SU-DHL-6 (cell line): ENCODE measurements at regions not wholly inside any gene's neighbourhood (a gene's known extent, or its start where the extent isn't known, plus 50 kb on each side); places are given as distances from the start of the nearest gene placed in this dataset.

Experiments
- H2AFZ ChIP-seq: fragments of 200-600 bp; sonication (generic); 2 replicates; pipeline ENCODE4 v1.6.1; 2014; ENCODE audit warnings: low read depth, mild to moderate bottlenecking, moderate library complexity, mixed read lengths, antibody characterized with exemption, low read length; ENCODE audit not compliant: severe bottlenecking
- H3F3A ChIP-seq: fragments of 200-600 bp; shearing (Covaris generic); 2 replicates; pipeline ENCODE4 v1.6.0; 2016; ENCODE audit warnings: antibody characterized with exemption, mild to moderate bottlenecking; ENCODE audit not compliant: insufficient read depth
- H3K27ac ChIP-seq: fragments of 200-600 bp; sonication (generic); 2 replicates; pipeline ENCODE4 v1.5.1; 2016; ENCODE audit warnings: low read depth, mild to moderate bottlenecking, low read length, moderate library complexity, mixed read lengths
- H3K27me3 ChIP-seq: fragments of 200-600 bp; sonication (generic), shearing (Covaris generic); 2 replicates; pipeline ENCODE4 v1.6.0; 2014; ENCODE audit warnings: mild to moderate bottlenecking, low read length
- H3K36me3 ChIP-seq: fragments of 200-600 bp; sonication (generic); 2 replicates; pipeline ENCODE4 v1.6.1; 2014; ENCODE audit warnings: mild to moderate bottlenecking, low read length, mixed read lengths
- H3K4me2 ChIP-seq: fragments of 300-600, 200-600 bp; shearing (Covaris generic), sonication (generic); 2 replicates; pipeline ENCODE4 v1.6.0; 2014; ENCODE audit warnings: low read length, low read depth, mild to moderate bottlenecking; ENCODE audit not compliant: poor library complexity, severe bottlenecking
- H3K4me3 ChIP-seq: fragments of 200-600 bp; sonication (generic); 2 replicates; pipeline ENCODE4 v1.5.1; 2014; ENCODE audit warnings: antibody characterized with exemption, low read length, mild to moderate bottlenecking, mixed read lengths; ENCODE audit not compliant: insufficient read depth, poor library complexity, severe bottlenecking
- H3K79me2 ChIP-seq: fragments of 200-600 bp; sonication (generic); 2 replicates; pipeline ENCODE4 v1.6.1; 2014; ENCODE audit warnings: mild to moderate bottlenecking, low read length, moderate library complexity; ENCODE audit not compliant: insufficient read depth
- H3K9ac ChIP-seq: fragments of 200-600 bp; sonication (generic); 2 replicates; pipeline ENCODE4 v1.7.0; 2014; ENCODE audit warnings: mild to moderate bottlenecking, low read length
- H3K9me2 ChIP-seq: fragments of 200-600 bp; sonication (generic); replicated peaks from 2 replicates; pipeline ENCODE4 v1.6.1; 2014; ENCODE audit warnings: low read length; ENCODE audit not compliant: insufficient read depth
- H3K9me3 ChIP-seq: fragments of 200-600 bp; sonication (generic); 2 replicates; pipeline ENCODE4 v1.6.1; 2014; ENCODE audit warnings: low read length, mixed read lengths; ENCODE audit not compliant: insufficient read depth
- H4K20me1 ChIP-seq: fragments of 200-600 bp; sonication (generic); 2 replicates; pipeline ENCODE4 v1.6.1; 2014; ENCODE audit warnings: low read depth, mild to moderate bottlenecking, antibody characterized with exemption, low read length, moderate library complexity, mixed read lengths
- CTCF ChIP-seq: fragments of 200-600 bp; sonication (generic); IDR thresholded peaks from one replicate; pipeline ENCODE4 v1.5.1; 2017; ENCODE audit warnings: antibody characterized with exemption, mild to moderate bottlenecking, low read length, moderate library complexity; ENCODE audit not compliant: insufficient read depth, poor library complexity, severe bottlenecking
- EZH2phosphoT487 ChIP-seq: fragments of 200-600 bp; sonication (generic), shearing (Covaris generic); conservative IDR thresholded peaks from 2 replicates; pipeline ENCODE4 v1.6.1; 2018; ENCODE audit warnings: mild to moderate bottlenecking, antibody characterized with exemption, low read length, moderate library complexity, mixed read lengths

- H2AFZ ChIP-seq, result no peak overlapping the region
- no peak for TF ChIP-seq EZH2phosphoT487
- TF ChIP-seq CTCF, result no peak
- no peaks in the 10 kb centered on the region for H3F3A ChIP-seq
- H3K9me3 ChIP-seq, result no peaks in the 10 kb centered on the region
- H3K36me3 ChIP-seq, result no peaks in the 10 kb centered on the region
- H3K4me2 ChIP-seq, result no peak overlapping the region
- no peak overlapping the region for H3K4me3 ChIP-seq
- no peaks in the 10 kb centered on the region; the same call in 1 of the 2 replicates for H3K9me2 ChIP-seq
- no peaks in the 10 kb centered on the region for H4K20me1 ChIP-seq
- H3K9ac ChIP-seq, result no peak overlapping the region
- no peaks in the 10 kb centered on the region for H3K27me3 ChIP-seq
- no peaks in the 10 kb centered on the region for H3K79me2 ChIP-seq
- H3K27ac ChIP-seq, result no peak overlapping the region
Measured at GRCh38 chr3:87461036-87461435, 184.7 kb upstream of the POU1F1 start.

DNA sequence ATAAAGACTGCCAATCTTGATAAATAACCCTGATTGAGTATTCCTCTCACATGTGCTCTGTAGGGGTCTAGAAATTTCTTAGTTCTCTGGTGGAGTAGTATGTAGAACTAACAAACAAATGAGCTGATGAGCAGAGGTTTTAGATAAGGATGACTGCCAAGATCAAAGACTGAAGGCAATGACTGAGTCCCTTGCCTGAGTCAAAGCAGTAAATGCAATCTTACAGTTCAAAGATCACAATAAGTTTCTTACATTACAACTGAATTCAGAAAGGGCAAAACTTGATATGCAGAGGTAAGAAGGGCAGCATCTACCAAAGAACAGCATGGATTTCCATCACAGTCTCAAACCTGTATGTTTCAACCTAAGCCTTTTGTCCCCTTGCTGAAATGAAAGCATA lies 172.2 kb upstream of the POU1F1 start:
- TF ChIP-seq CTCF (no peak), EZH2phosphoT487 (no peak)
- H3K4me3 ChIP-seq, result no peak overlapping the region
- no peaks in the 10 kb centered on the region for H3K27me3 ChIP-seq
- no peaks in the 10 kb centered on the region for H3K36me3 ChIP-seq
- H2AFZ ChIP-seq, result no peak overlapping the region
- H3K9ac ChIP-seq, result no peak overlapping the region
- no peak overlapping the region for H3K4me2 ChIP-seq
- no peaks in the 10 kb centered on the region for H3K9me3 ChIP-seq
- H4K20me1 ChIP-seq, result no peaks in the 10 kb centered on the region
- no peaks in the 10 kb centered on the region for H3K9me2 ChIP-seq
- no peaks in the 10 kb centered on the region for H3F3A ChIP-seq
- H3K79me2 ChIP-seq, result no peaks in the 10 kb centered on the region
- H3K27ac ChIP-seq, result no peak overlapping the region

DNA sequence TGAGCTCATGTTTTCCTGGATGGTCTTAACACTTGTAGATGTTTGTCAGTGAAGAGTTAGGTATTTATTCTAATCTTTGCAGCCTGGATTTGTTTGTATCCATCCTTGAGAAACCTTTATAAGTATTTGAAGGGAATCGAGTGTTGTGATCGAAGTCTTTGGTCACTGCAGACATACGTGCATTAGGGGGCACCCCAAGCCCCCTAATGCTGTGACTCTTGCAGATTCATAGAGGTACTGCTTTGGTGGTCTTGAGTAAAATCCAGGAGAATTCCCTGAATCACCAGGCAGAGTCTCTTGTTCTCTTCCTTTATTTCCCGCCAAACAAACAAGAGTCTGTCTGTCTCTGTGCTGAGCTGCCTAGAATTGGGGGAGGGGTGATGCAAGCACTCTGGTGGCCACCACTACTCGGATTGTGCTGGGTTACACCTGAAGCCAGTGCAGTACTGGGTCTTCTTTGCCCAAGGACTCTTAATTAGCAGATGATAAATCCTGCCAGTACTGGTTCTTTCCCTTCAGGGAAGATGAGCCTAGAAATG lies 170.5 kb upstream of the POU1F1 start:
- Histone ChIP-seq H3K27ac (no peak overlapping the region), H3K27me3 (no peaks in the 10 kb centered on the region), H3K36me3 (no peaks in the 10 kb centered on the region), H3K9ac (no peak overlapping the region), H3F3A (no peaks in the 10 kb centered on the region), H3K4me2 (no peak overlapping the region), H4K20me1 (no peaks in the 10 kb centered on the region), H2AFZ (no peak overlapping the region), H3K9me2 (no peaks in the 10 kb centered on the region), H3K79me2 (no peaks in the 10 kb centered on the region), H3K9me3 (no peaks in the 10 kb centered on the region), H3K4me3 (no peak overlapping the region)
- TF ChIP-seq CTCF (no peak), EZH2phosphoT487 (no peak)
